ENCODE measurements at regions not wholly inside any gene's neighbourhood (a gene's known extent, or its start where the extent isn't known, plus 50 kb on each side); places are given as distances from the start of the nearest gene placed in this dataset.

- no peaks in the 10 kb centered on the region for H3K79me2 ChIP-seq (ENCODE audit: insufficient read depth, low read length)
- H3K4me3 ChIP-seq (replicated peaks in 1 of 3; ENCODE audit: insufficient read depth in 1 of 3, low read depth in 2 of 3, low read length in 3 of 3): no peak overlapping the region
- CTCF ChIA-PET (ENCODE audit: low intra/inter-chr PET ratio, low total read pairs): no interaction called here
- no peak overlapping the region for H3K27ac ChIP-seq (ENCODE audit: extremely low read length, insufficient read depth, low read length)
- intact Hi-C loops (cut with micrococcal nuclease; ENCODE audit: unreplicated experiment): no loop called here
- ATAC-seq: no peak
- H4K20me1 ChIP-seq (ENCODE audit: insufficient read depth, low read length): no peaks in the 10 kb centered on the region
- no peak overlapping the region for H3K9ac ChIP-seq (ENCODE audit: insufficient read depth, low read depth, low read length)
- H3K4me2 ChIP-seq (ENCODE audit: low read depth, low read length): no peak overlapping the region
- DNase-seq (ENCODE audit: low spot score): no peak
- POLR2A ChIA-PET: no interaction called here
- peaks cover 9 to 86% of the 10 kb centered on the region in 2 experiments for H3K27me3 ChIP-seq (ENCODE audit: control insufficient read depth in 1 of 2, insufficient read depth in 2 of 2, low read length in 2 of 2)
- no peaks in the 10 kb centered on the region for H3K36me3 ChIP-seq (replicated peaks in 1 of 2; ENCODE audit: control insufficient read depth in 1 of 2, insufficient read depth in 2 of 2, low read length in 2 of 2)
- H2AFZ ChIP-seq (ENCODE audit: low read length): no peak overlapping the region
- no TSS peak for BruUV-seq (replicated peaks)
- H3K4me1 ChIP-seq (ENCODE audit: insufficient read depth, low read length): no peaks in the 10 kb centered on the region
- in situ Hi-C loops (cut with HindIII; ENCODE audit: extremely low pct_ligation_motif_present, low pct_unique_long_range_greater_than_20kb): no loop called here
- H3K9me3 ChIP-seq (ENCODE audit: low read length): no peaks in the 10 kb centered on the region
- WGBS (ENCODE audit: low lambda C conversion rate): 29% methylated on average over 14 of the region's 14 CpGs
- TF ChIP-seq GTF3A (CRISPR knock-in tag; conservative IDR thresholded peaks at IDR 0.05) (no peak), SIX1 (CRISPR knock-in tag; IDR thresholded peaks at IDR 0.05; ENCODE audit: borderline replicate concordance) (no peak), ZNF577 (CRISPR knock-in tag; IDR thresholded peaks at IDR 0.05; ENCODE audit: borderline replicate concordance, low read depth) (no peak), TAF15 (IDR thresholded peaks at IDR 0.05; ENCODE audit: low read depth, low read length, poor library complexity, severe bottlenecking) (no peak), NFKB2 (CRISPR knock-in tag; IDR thresholded peaks at IDR 0.05; ENCODE audit: borderline replicate concordance) (no peak), FOXK2 (IDR thresholded peaks at IDR 0.05) (no peak), DMAP1 (CRISPR knock-in tag; IDR thresholded peaks at IDR 0.05) (no peak), CBX1 (IDR thresholded peaks at IDR 0.05; ENCODE audit: low read depth) (no peak), BORCS8-MEF2B (CRISPR knock-in tag; IDR thresholded peaks at IDR 0.05) (no peak), HIVEP1 (CRISPR knock-in tag; IDR thresholded peaks at IDR 0.05) (no peak), SALL1 (CRISPR knock-in tag; IDR thresholded peaks at IDR 0.05) (no peak), SNAPC2 (CRISPR knock-in tag; IDR thresholded peaks at IDR 0.05) (no peak)
- FAIRE-seq: no peak
Observed at GRCh38 chr2:877747-878146, 72.9 kb upstream of the SNTG2 start.
